ENCODE measurements at regions not wholly inside any gene's neighbourhood (a gene's known extent, or its start where the extent isn't known, plus 50 kb on each side); places are given as distances from the start of the nearest gene placed in this dataset.

DNA sequence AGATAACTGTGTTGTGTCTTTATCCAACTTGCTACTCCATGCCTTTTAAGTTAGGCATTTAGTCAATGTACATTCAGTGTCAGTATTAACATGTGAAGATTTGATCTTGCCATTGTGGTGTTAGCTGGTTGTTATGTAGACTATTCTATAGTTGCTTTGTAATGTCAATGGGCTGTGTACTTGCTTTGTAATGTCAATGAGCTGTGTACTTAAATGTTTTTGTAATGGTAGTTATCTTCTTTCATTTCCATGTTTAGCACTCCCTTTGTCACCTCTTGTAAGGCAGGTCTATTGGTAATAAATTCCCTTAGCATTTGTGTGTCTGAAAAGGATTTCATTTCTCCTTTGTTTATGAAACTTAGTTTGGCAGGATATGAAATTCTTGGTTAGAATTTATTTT, 53.4 kb downstream of the MC4R start:
- intact Hi-C loops (cut with DNase I) = no loop called here

DNA sequence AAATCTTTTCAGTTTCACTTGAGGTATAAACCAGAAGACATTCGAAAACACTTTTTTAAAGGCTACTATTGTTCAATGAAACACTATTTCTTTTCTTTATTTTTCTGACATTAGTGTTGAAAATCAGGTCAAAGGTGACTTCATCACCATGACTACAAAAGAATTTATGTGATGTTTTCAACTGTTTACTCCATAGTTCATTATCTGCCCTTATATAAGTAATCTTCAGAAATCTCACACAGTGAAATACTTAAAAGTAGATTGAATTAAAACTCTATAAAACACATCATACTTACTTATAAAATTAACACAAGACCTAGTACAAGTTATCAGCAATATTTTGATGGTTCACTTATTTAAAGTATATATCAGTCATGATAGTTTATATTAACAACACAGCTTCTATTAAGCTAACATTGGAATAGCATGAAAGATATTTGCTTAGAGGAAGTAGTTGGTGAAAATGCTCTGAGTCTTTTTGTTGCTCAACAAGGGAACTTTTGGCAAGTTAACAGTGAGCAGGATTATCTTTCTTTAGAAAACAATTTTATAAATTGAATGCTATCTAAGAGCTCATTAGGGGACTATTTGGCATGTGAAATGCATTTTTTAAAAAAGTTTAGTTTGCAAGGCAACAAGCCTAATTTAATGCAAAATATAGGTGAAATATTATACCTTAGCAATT, 60.8 kb downstream of the MC4R start:
- Histone ChIP-seq H3K27me3 (no peaks in the 10 kb centered on the region), H3K27ac (no peak overlapping the region), H3K4me1 (no peaks in the 10 kb centered on the region), H3K36me3 (no peaks in the 10 kb centered on the region), H3K9me3 (no peaks in the 10 kb centered on the region), H3K4me3 (replicated peaks in 1 of 3) (no peak overlapping the region)
- intact Hi-C loops (cut with DNase I) = no loop called here
- WGBS, 2 donors = 88% methylated on average over 1 of the region's 1 CpG
- no peak for DNase-seq
- no peak for TF ChIP-seq POLR2A (IDR thresholded peaks at IDR 0.05)

More for the DNA sequence above, 53.4 kb downstream of the MC4R start:
- DNase-seq = no peak
- no peaks in the 10 kb centered on the region for H3K27me3 ChIP-seq
- no peaks in the 10 kb centered on the region for H3K36me3 ChIP-seq
- no peaks in the 10 kb centered on the region for H3K4me1 ChIP-seq
- no peak overlapping the region for H3K27ac ChIP-seq
- H3K9me3 ChIP-seq = no peaks in the 10 kb centered on the region
- H3K4me3 ChIP-seq (replicated peaks in 1 of 3) = no peak overlapping the region
- TF ChIP-seq, protein P1, sequence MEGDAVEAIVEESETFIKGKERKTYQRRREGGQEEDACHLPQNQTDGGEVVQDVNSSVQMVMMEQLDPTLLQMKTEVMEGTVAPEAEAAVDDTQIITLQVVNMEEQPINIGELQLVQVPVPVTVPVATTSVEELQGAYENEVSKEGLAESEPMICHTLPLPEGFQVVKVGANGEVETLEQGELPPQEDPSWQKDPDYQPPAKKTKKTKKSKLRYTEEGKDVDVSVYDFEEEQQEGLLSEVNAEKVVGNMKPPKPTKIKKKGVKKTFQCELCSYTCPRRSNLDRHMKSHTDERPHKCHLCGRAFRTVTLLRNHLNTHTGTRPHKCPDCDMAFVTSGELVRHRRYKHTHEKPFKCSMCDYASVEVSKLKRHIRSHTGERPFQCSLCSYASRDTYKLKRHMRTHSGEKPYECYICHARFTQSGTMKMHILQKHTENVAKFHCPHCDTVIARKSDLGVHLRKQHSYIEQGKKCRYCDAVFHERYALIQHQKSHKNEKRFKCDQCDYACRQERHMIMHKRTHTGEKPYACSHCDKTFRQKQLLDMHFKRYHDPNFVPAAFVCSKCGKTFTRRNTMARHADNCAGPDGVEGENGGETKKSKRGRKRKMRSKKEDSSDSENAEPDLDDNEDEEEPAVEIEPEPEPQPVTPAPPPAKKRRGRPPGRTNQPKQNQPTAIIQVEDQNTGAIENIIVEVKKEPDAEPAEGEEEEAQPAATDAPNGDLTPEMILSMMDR (IDR thresholded peaks at IDR 0.05) = no peak
- no peak for TF ChIP-seq POLR2A (IDR thresholded peaks at IDR 0.05)

DNA sequence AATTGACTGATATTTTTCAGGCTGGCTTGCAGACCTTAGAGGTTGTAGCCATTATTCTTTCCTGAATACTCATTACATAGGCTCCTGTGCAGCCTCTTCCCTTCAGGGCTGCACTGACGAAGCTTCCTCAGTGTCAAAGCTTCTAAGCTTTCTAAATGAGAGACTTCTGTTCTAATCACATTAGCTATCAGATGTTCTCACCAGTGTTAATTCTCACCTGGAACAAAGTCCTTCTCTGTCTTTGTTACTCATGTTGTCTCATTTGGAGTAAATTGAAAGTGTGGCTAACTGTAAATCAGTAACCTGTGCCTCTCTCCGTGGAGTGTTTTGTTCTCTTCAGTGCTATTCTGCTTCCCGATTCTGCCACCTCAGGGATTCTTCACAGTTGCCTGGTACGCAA, 76.9 kb downstream of the MC4R start:
- Histone ChIP-seq H3K27ac (no peak overlapping the region), H3K27me3 (no peaks in the 10 kb centered on the region), H3K36me3 (no peaks in the 10 kb centered on the region), H3K4me1 (no peaks in the 10 kb centered on the region), H3K4me3 (replicated peaks in 1 of 3) (no peak overlapping the region), H3K9me3 (no peaks in the 10 kb centered on the region)
- TF ChIP-seq POLR2A (IDR thresholded peaks at IDR 0.05) = no peak
- TF ChIP-seq, protein P1 (IDR thresholded peaks at IDR 0.05) = no peak
- no peak for DNase-seq
- intact Hi-C loops (cut with DNase I) = no loop called here
- WGBS, 2 donors = 56 to 63% methylated on average over 4 of the region's 4 CpGs

DNA sequence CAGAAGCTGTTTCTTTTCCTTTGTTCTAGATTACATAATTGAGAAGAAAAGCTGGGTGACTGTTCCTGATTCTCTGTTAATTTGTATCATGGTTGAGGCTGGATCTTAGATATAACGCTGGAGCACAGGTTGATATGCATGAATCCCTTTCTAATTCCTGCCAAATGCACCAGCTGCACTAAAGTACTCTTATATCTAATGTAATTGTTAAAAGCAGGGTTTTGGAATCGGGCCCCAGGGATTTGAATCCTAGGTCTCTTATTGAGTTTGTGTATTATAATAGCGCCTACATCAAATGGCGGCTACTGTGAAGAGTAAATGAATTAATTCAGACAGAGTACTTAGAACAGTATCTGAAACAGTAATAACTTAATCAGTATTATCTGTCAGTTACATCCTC, 80.4 kb downstream of the MC4R start:
- no peak overlapping the region for H3K4me3 ChIP-seq (replicated peaks in 1 of 3)
- H3K4me1 ChIP-seq = no peaks in the 10 kb centered on the region
- H3K9me3 ChIP-seq = no peaks in the 10 kb centered on the region
- no peak overlapping the region for H3K27ac ChIP-seq
- H3K36me3 ChIP-seq = no peaks in the 10 kb centered on the region
- WGBS, 2 donors = 76 to 79% methylated on average over 4 of the region's 4 CpGs
- intact Hi-C loops (cut with DNase I) = no loop called here
- no peaks in the 10 kb centered on the region for H3K27me3 ChIP-seq
- DNase-seq = no peak
- TF ChIP-seq, protein P1 (IDR thresholded peaks at IDR 0.05) = no peak
- TF ChIP-seq POLR2A (IDR thresholded peaks at IDR 0.05) = no peak

DNA sequence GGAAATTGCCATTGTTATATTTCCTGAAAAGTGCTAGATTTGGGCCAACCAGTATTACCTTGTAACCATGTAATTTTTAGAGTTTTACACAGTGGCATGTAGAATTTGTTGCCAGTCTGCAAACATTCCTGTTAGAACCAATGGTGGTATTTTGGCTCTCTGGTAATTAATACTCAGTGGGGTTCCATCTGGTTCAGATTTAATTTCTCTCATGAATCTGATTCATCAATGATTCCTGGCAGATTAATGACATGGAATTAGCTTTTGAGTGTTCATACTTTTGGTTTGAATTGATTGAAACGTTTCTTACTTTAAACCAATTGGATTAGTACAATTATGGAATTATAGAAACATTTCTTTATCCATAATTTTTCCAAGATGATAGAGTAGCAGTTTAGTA, 93.2 kb downstream of the MC4R start:
- Histone ChIP-seq H3K27ac (no peak overlapping the region), H3K27me3 (no peaks in the 10 kb centered on the region), H3K4me3 (replicated peaks in 1 of 3) (no peak overlapping the region), H3K4me1 (no peaks in the 10 kb centered on the region), H3K36me3 (no peaks in the 10 kb centered on the region), H3K9me3 (no peaks in the 10 kb centered on the region)
- TF ChIP-seq, protein P1 (IDR thresholded peaks at IDR 0.05) = no peak
- no peak for TF ChIP-seq POLR2A (IDR thresholded peaks at IDR 0.05)
- intact Hi-C loops (cut with DNase I) = no loop called here
- WGBS, 2 donors = 60 to 79% methylated on average over 1 of the region's 1 CpG
- no peak for DNase-seq
